ENCODE measurements at regions not wholly inside any gene's neighbourhood (a gene's known extent, or its start where the extent isn't known, plus 50 kb on each side); places are given as distances from the start of the nearest gene placed in this dataset.

- ChIA-PET POLR2A (no interaction called here), CTCF (no interaction called here)
- Mint-ChIP-seq H3K27ac (no peak overlapping the region), H3K36me3 (ENCODE audit: low read depth) (no peaks in the 10 kb centered on the region), H3K27me3 (no peaks in the 10 kb centered on the region), H3K9me3 (peaks cover 4% of the 10 kb centered on the region), H3K4me3 (no peak overlapping the region), H3K4me1 (ENCODE audit: low read depth) (no peaks in the 10 kb centered on the region)
- TF ChIP-seq, protein P1, sequence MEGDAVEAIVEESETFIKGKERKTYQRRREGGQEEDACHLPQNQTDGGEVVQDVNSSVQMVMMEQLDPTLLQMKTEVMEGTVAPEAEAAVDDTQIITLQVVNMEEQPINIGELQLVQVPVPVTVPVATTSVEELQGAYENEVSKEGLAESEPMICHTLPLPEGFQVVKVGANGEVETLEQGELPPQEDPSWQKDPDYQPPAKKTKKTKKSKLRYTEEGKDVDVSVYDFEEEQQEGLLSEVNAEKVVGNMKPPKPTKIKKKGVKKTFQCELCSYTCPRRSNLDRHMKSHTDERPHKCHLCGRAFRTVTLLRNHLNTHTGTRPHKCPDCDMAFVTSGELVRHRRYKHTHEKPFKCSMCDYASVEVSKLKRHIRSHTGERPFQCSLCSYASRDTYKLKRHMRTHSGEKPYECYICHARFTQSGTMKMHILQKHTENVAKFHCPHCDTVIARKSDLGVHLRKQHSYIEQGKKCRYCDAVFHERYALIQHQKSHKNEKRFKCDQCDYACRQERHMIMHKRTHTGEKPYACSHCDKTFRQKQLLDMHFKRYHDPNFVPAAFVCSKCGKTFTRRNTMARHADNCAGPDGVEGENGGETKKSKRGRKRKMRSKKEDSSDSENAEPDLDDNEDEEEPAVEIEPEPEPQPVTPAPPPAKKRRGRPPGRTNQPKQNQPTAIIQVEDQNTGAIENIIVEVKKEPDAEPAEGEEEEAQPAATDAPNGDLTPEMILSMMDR (IDR thresholded peaks at IDR 0.05), result no peak
- ATAC-seq (no peak), DNase-seq (no peak)
- intact Hi-C loops (cut with micrococcal nuclease), result no loop called here
Measured at GRCh38 chr7:32175099-32175498, 104.9 kb upstream of the PDE1C start.

GRCh38 chr7:32171248-32171647, 101.0 kb upstream of the PDE1C start:
- Mint-ChIP-seq H3K27ac (no peak overlapping the region), H3K9me3 (peaks cover 4% of the 10 kb centered on the region), H3K4me1 (ENCODE audit: low read depth) (no peaks in the 10 kb centered on the region), H3K36me3 (ENCODE audit: low read depth) (no peaks in the 10 kb centered on the region), H3K4me3 (no peak overlapping the region), H3K27me3 (no peaks in the 10 kb centered on the region)
- DNase-seq, result no peak
- TF ChIP-seq, protein P1 (IDR thresholded peaks at IDR 0.05), result no peak
- intact Hi-C loops (cut with micrococcal nuclease), result no loop called here
- ChIA-PET POLR2A (no interaction called here), CTCF (no interaction called here)
- no peak for ATAC-seq

- POLR2A ChIA-PET, result no interaction called here
Measured at GRCh38 chr7:32170838-32171237, 100.6 kb upstream of the PDE1C start.

DNA sequence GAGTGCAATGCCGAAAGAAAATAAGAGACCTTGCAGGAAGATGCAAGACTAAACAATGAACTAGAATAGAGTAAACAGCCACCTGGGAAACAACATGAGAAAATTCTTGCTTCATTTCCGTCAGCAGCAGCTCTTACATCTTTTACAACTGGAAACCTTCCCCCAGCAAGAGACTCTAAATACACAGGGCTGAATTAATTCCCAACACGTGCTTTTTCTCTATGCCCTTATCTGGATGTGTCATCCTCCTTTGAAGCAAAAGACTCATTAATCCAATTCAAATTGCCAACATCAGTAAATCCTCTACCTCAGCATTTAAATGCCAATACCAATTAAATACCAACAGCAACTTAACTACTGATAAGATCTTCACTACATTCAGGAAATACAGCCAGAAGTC, 99.0 kb upstream of the PDE1C start:
- Mint-ChIP-seq H3K27me3 (no peaks in the 10 kb centered on the region), H3K27ac (no peak overlapping the region), H3K4me1 (ENCODE audit: low read depth) (no peaks in the 10 kb centered on the region), H3K36me3 (ENCODE audit: low read depth) (no peaks in the 10 kb centered on the region), H3K4me3 (no peak overlapping the region), H3K9me3 (peaks cover 2% of the 10 kb centered on the region)
- TF ChIP-seq, protein P1 (IDR thresholded peaks at IDR 0.05), result no peak
- DNase-seq (no peak), ATAC-seq (no peak)
- intact Hi-C loops (cut with micrococcal nuclease), result no loop called here
- ChIA-PET CTCF (no interaction called here), POLR2A (no interaction called here)

More at GRCh38 chr7:32170838-32171237, 100.6 kb upstream of the PDE1C start:
- no peak overlapping the region for H3K4me3 Mint-ChIP-seq
- H3K27ac Mint-ChIP-seq, result no peak overlapping the region
- TF ChIP-seq, protein P1 (IDR thresholded peaks at IDR 0.05), result no peak
- ATAC-seq (no peak), DNase-seq (no peak)
- H3K27me3 Mint-ChIP-seq, result no peaks in the 10 kb centered on the region
- no peaks in the 10 kb centered on the region for H3K4me1 Mint-ChIP-seq (ENCODE audit: low read depth)
- no peaks in the 10 kb centered on the region for H3K36me3 Mint-ChIP-seq (ENCODE audit: low read depth)
- peaks cover 4% of the 10 kb centered on the region for H3K9me3 Mint-ChIP-seq
- CTCF ChIA-PET, result no interaction called here
- intact Hi-C loops (cut with micrococcal nuclease), result no loop called here

GRCh38 chr7:32167815-32168214, 97.6 kb upstream of the PDE1C start:
- Mint-ChIP-seq H3K9me3 (peaks cover 2% of the 10 kb centered on the region), H3K4me3 (no peak overlapping the region), H3K36me3 (ENCODE audit: low read depth) (no peaks in the 10 kb centered on the region), H3K27me3 (no peaks in the 10 kb centered on the region), H3K4me1 (ENCODE audit: low read depth) (no peaks in the 10 kb centered on the region), H3K27ac (no peak overlapping the region)
- DNase-seq (no peak), ATAC-seq (no peak)
- TF ChIP-seq, protein P1 (IDR thresholded peaks at IDR 0.05), result no peak
- ChIA-PET POLR2A (no interaction called here), CTCF (no interaction called here)
- intact Hi-C loops (cut with micrococcal nuclease), result no loop called here

All from activated CD8-positive, alpha-beta T cell treated with anti-CD3 and anti-CD28 coated beads for 36 hours (primary cell).